ENCODE measurements at regions not wholly inside any gene's neighbourhood (a gene's known extent, or its start where the extent isn't known, plus 50 kb on each side); places are given as distances from the start of the nearest gene placed in this dataset.

- DNase-seq (ENCODE audit: low spot score): no peak
- Histone ChIP-seq H3K36me3 (replicated peaks in 1 of 2; ENCODE audit: control insufficient read depth in 1 of 2, insufficient read depth in 2 of 2, low read length in 2 of 2) (no peaks in the 10 kb centered on the region), H3K9ac (ENCODE audit: insufficient read depth, low read depth, low read length) (no peak overlapping the region), H2AFZ (ENCODE audit: low read length) (no peak overlapping the region), H3K4me3 (replicated peaks in 1 of 3; ENCODE audit: insufficient read depth in 1 of 3, low read depth in 2 of 3, low read length in 3 of 3) (no peak overlapping the region), H4K20me1 (ENCODE audit: insufficient read depth, low read length) (no peaks in the 10 kb centered on the region), H3K79me2 (ENCODE audit: insufficient read depth, low read length) (no peaks in the 10 kb centered on the region), H3K27ac (ENCODE audit: extremely low read length, insufficient read depth, low read length) (no peak overlapping the region), H3K27me3 (ENCODE audit: control insufficient read depth in 1 of 2, insufficient read depth in 2 of 2, low read length in 2 of 2) (peaks cover 0 to 3% of the 10 kb centered on the region in 2 experiments; a peak in 1 of 5 replicates), H3K4me1 (ENCODE audit: insufficient read depth, low read length) (no peaks in the 10 kb centered on the region), H3K4me2 (ENCODE audit: low read depth, low read length) (no peak overlapping the region), H3K9me3 (ENCODE audit: low read length) (no peaks in the 10 kb centered on the region)
- TF ChIP-seq RXRA (CRISPR knock-in tag; IDR thresholded peaks at IDR 0.05) (no peak), BATF2 (CRISPR knock-in tag; IDR thresholded peaks at IDR 0.05) (no peak), ONECUT2 (CRISPR knock-in tag; IDR thresholded peaks at IDR 0.05) (no peak), ZFP37 (CRISPR knock-in tag; IDR thresholded peaks at IDR 0.05; ENCODE audit: borderline replicate concordance) (no peak), MIER2 (CRISPR knock-in tag; IDR thresholded peaks at IDR 0.05) (no peak), ZNF557 (CRISPR knock-in tag; IDR thresholded peaks at IDR 0.05) (no peak), RARG (CRISPR knock-in tag; IDR thresholded peaks at IDR 0.05; ENCODE audit: low read depth) (no peak), FOXP1 (IDR thresholded peaks at IDR 0.05) (no peak), FOXP1 (CRISPR knock-in tag; IDR thresholded peaks at IDR 0.05) (no peak), SMC3 (IDR thresholded peaks at IDR 0.05; ENCODE audit: low read length) (no peak)
- TF ChIP-seq, protein P1, sequence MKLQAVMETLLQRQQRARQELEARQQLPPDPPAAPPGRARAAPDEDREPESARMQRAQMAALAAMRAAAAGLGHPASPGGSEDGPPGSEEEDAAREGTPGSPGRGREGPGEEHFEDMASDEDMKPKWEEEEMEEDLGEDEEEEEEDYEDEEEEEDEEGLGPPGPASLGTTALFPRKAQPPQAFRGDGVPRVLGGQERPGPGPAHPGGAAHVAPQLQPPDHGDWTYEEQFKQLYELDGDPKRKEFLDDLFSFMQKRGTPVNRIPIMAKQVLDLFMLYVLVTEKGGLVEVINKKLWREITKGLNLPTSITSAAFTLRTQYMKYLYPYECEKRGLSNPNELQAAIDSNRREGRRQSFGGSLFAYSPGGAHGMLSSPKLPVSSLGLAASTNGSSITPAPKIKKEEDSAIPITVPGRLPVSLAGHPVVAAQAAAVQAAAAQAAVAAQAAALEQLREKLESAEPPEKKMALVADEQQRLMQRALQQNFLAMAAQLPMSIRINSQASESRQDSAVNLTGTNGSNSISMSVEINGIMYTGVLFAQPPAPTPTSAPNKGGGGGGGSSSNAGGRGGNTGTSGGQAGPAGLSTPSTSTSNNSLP (IDR thresholded peaks at IDR 0.05; ENCODE audit: low read depth, low read length): no peak
- in situ Hi-C loops (cut with HindIII; ENCODE audit: extremely low pct_ligation_motif_present, low pct_unique_long_range_greater_than_20kb) (no loop called here), intact Hi-C loops (cut with micrococcal nuclease; ENCODE audit: unreplicated experiment) (no loop called here)
- no peak for ATAC-seq
- POLR2A ChIA-PET: no interaction called here
- no peak for FAIRE-seq
- WGBS (ENCODE audit: low lambda C conversion rate): 5% methylated on average over 2 of the region's 3 CpGs
- BruUV-seq (replicated peaks): no TSS peak
- CTCF ChIA-PET (ENCODE audit: low intra/inter-chr PET ratio, low total read pairs): no interaction called here
These were observed 487.5 kb upstream of the SALL1 start for GRCh38 chr16:51638339-51639135.
